Endodermal cell (in vitro differentiated cells): ENCODE measurements at regions not wholly inside any gene's neighbourhood (a gene's known extent, or its start where the extent isn't known, plus 50 kb on each side); places are given as distances from the start of the nearest gene placed in this dataset.
A peak's percentile ranks its signal among the peaks of the same experiment; 100 is the strongest.

Experiments
- DNase-seq: peaks from one replicate; pipeline ENCODE4 v3.0.0-alpha.2; 2017
- H3K27ac ChIP-seq: 2 replicates; pipeline ENCODE4 v1.5.1; 2013; ENCODE audit warnings: mild to moderate bottlenecking, low read depth, low read length, moderate library complexity
- H3K27me3 ChIP-seq: 2 replicates; pipeline ENCODE4 v1.6.1; 2013; ENCODE audit warnings: mild to moderate bottlenecking, low read length, moderate library complexity; ENCODE audit not compliant: insufficient read depth, control insufficient read depth, poor library complexity, severe bottlenecking
- H3K36me3 ChIP-seq: 2 replicates; pipeline ENCODE4 v1.7.0; 2013; ENCODE audit warnings: mild to moderate bottlenecking, low read length, moderate library complexity; ENCODE audit not compliant: control insufficient read depth, insufficient read depth
- H3K4me1 ChIP-seq: one replicate; pipeline ENCODE4 v1.7.0; 2013; ENCODE audit warnings: low read length; ENCODE audit not compliant: control insufficient read depth, insufficient read depth
- H3K4me3 ChIP-seq: 2 replicates; pipeline ENCODE4 v1.5.1; 2013; ENCODE audit warnings: mild to moderate bottlenecking, low read length, moderate library complexity
- H3K9ac ChIP-seq: 2 replicates; pipeline ENCODE4 v1.6.1; 2013; ENCODE audit warnings: mild to moderate bottlenecking, low read length, moderate library complexity; ENCODE audit not compliant: poor library complexity, severe bottlenecking; ENCODE audit errors: extremely low read depth
- H3K9me3 ChIP-seq: 2 replicates; pipeline ENCODE4 v1.6.1; 2013; ENCODE audit warnings: mild to moderate bottlenecking, low read length, moderate library complexity; ENCODE audit not compliant: control insufficient read depth
- H3K27ac Mint-ChIP-seq: 2 replicates; pipeline ENCODE4 v1.8.0; 2020; ENCODE audit warnings: mixed read lengths
- H3K27me3 Mint-ChIP-seq: 2 replicates; pipeline ENCODE4 v1.8.0; 2021; ENCODE audit warnings: mild to moderate bottlenecking, mixed read lengths; ENCODE audit not compliant: insufficient read depth
- H3K36me3 Mint-ChIP-seq: 2 replicates; pipeline ENCODE4 v1.8.0; 2020; ENCODE audit warnings: low read depth, mixed read lengths
- H3K4me1 Mint-ChIP-seq: 2 replicates; pipeline ENCODE4 v1.8.0; 2020; ENCODE audit warnings: mixed read lengths
- H3K4me3 Mint-ChIP-seq: 2 replicates; pipeline ENCODE4 v1.8.0; 2020; ENCODE audit warnings: mild to moderate bottlenecking, moderate library complexity, mixed read lengths
- H3K9me3 Mint-ChIP-seq: 2 replicates; pipeline ENCODE4 v1.8.0; 2020; ENCODE audit warnings: mild to moderate bottlenecking, mixed read lengths
- CTCF ChIP-seq: fragments of 200-600 bp; sonication (generic); conservative IDR thresholded peaks from 2 replicates; pipeline ENCODE4 v1.5.0; 2021; ENCODE audit warnings: antibody characterized with exemption, mild to moderate bottlenecking
- WGBS, 2 experiments: methylation state at CpG; one replicate each; pipeline versions ENCODE4 v1.1.5 to v1.1.7; 2013; ENCODE audit warnings: missing lambda C conversion rate in 2 of 2, mixed read lengths in 1 of 2; ENCODE audit not compliant: insufficient coverage in 1 of 2, insufficient read length in 1 of 2; 5-methylcytosine and 5-hydroxymethylcytosine counted together

- Mint-ChIP-seq H3K27me3 (no peaks in the 10 kb centered on the region), H3K36me3 (peaks cover 4% of the 10 kb centered on the region), H3K4me3 (no peak overlapping the region), H3K9me3 (peaks cover 12% of the 10 kb centered on the region), H3K4me1 (no peaks in the 10 kb centered on the region), H3K27ac (no peak overlapping the region)
- H3K27ac ChIP-seq = no peak overlapping the region
- no peak overlapping the region for H3K9ac ChIP-seq
- H3K4me1 ChIP-seq = no peaks in the 10 kb centered on the region
- TF ChIP-seq CTCF = peak; percentile 79
- H3K9me3 ChIP-seq = no peaks in the 10 kb centered on the region
- H3K27me3 ChIP-seq = no peaks in the 10 kb centered on the region
- peak; percentile 60 for DNase-seq
- no peak overlapping the region for H3K4me3 ChIP-seq
- H3K36me3 ChIP-seq = no peaks in the 10 kb centered on the region
Measured at GRCh38 chrX:129161108-129161507, 362.2 kb downstream of the SMARCA1 start.

- peaks cover 2% of the 10 kb centered on the region for H3K4me1 Mint-ChIP-seq
- peaks cover 12% of the 10 kb centered on the region for H3K9me3 Mint-ChIP-seq
- peaks cover 4% of the 10 kb centered on the region for H3K36me3 Mint-ChIP-seq
- H3K27me3 ChIP-seq = no peaks in the 10 kb centered on the region
- H3K27ac Mint-ChIP-seq = no peak overlapping the region
- no peaks in the 10 kb centered on the region for H3K4me1 ChIP-seq
- H3K27ac ChIP-seq = no peak overlapping the region
- no peak overlapping the region for H3K4me3 ChIP-seq
- H3K36me3 ChIP-seq = no peaks in the 10 kb centered on the region
- no peak overlapping the region for H3K4me3 Mint-ChIP-seq
- peak; percentile 57 for TF ChIP-seq CTCF
- H3K9me3 ChIP-seq = no peaks in the 10 kb centered on the region
- H3K9ac ChIP-seq = no peak overlapping the region
- no peak for DNase-seq
- no peaks in the 10 kb centered on the region for H3K27me3 Mint-ChIP-seq
- 88% methylated on average over 2 of the region's 2 CpGs; no CpG with 5 or more reads in 1 of the 2 experiments for WGBS, 2 experiments
Measured at GRCh38 chrX:129158505-129158904, 364.8 kb downstream of the SMARCA1 start.

- Mint-ChIP-seq H3K4me1 (peaks cover 28% of the 10 kb centered on the region), H3K36me3 (no peaks in the 10 kb centered on the region), H3K27ac (no peak overlapping the region), H3K4me3 (no peak overlapping the region), H3K9me3 (no peaks in the 10 kb centered on the region), H3K27me3 (no peaks in the 10 kb centered on the region)
- Histone ChIP-seq H3K4me3 (no peak overlapping the region), H3K9me3 (no peaks in the 10 kb centered on the region), H3K9ac (no peak overlapping the region), H3K27me3 (no peaks in the 10 kb centered on the region), H3K36me3 (no peaks in the 10 kb centered on the region), H3K4me1 (no peaks in the 10 kb centered on the region), H3K27ac (no peak overlapping the region)
- 80 to 85% methylated on average over 2 to 5 of the region's 5 CpGs for WGBS, 2 experiments
- no peak for TF ChIP-seq CTCF
- DNase-seq = no peak
Measured at GRCh38 chrX:129145840-129146272, 377.4 kb downstream of the SMARCA1 start.
